GM23338 (cell line): ENCODE measurements at regions not wholly inside any gene's neighbourhood (a gene's known extent, or its start where the extent isn't known, plus 50 kb on each side); places are given as distances from the start of the nearest gene placed in this dataset.

Source experiments
- ATAC-seq: fragments of 200-7000 bp; cut with Tn5 transposase; 3 replicates; pipeline ENCODE4 v1.9.1; 2020
- DNase-seq: peaks from one replicate; pipeline ENCODE4 v3.0.0-alpha.2; 2015; ENCODE audit warnings: low spot score
- H2AFZ ChIP-seq: fragments of 200-600 bp; sonication (generic); 2 replicates; pipeline ENCODE4 v1.8.0; 2016; ENCODE audit warnings: antibody characterized with exemption, mild to moderate bottlenecking, moderate library complexity
- H3F3A ChIP-seq: fragments of 200-600 bp; sonication (generic); replicated peaks from 2 replicates; pipeline ENCODE4 v1.8.0; 2017; ENCODE audit warnings: antibody characterized with exemption, mixed run types, low read depth
- H3K27ac ChIP-seq: fragments of 200-600 bp; sonication (generic); 2 replicates; pipeline ENCODE4 v1.6.1; 2016; ENCODE audit warnings: low read depth
- H3K27me3 ChIP-seq: fragments of 200-600 bp; sonication (generic); 2 replicates; pipeline ENCODE4 v1.8.0; 2016; ENCODE audit warnings: mild to moderate bottlenecking, mixed run types, moderate library complexity; ENCODE audit not compliant: insufficient read depth
- H3K36me3 ChIP-seq: fragments of 200-600 bp; sonication (generic); 2 replicates; pipeline ENCODE4 v1.8.0; 2016; ENCODE audit warnings: mild to moderate bottlenecking; ENCODE audit not compliant: insufficient read depth
- H3K4me1 ChIP-seq: fragments of 200-600 bp; sonication (generic); 2 replicates; pipeline ENCODE4 v1.8.0; 2016; ENCODE audit warnings: mild to moderate bottlenecking, moderate library complexity; ENCODE audit not compliant: insufficient read depth
- H3K4me2 ChIP-seq: fragments of 200-600 bp; sonication (generic); 2 replicates; pipeline ENCODE4 v1.7.1; 2017; ENCODE audit warnings: mixed run types
- H3K4me3 ChIP-seq: fragments of 200-600 bp; sonication (generic); 2 replicates; pipeline ENCODE4 v1.6.1; 2016; ENCODE audit warnings: mixed run types
- H3K79me2 ChIP-seq: fragments of 200-600 bp; sonication (generic); replicated peaks from 2 replicates; pipeline ENCODE4 v1.8.0; 2017; ENCODE audit warnings: mild to moderate bottlenecking; ENCODE audit not compliant: insufficient read depth
- H3K9me2 ChIP-seq: fragments of 200-600 bp; sonication (generic); 2 replicates; pipeline ENCODE4 v1.8.0; 2017; ENCODE audit not compliant: insufficient read depth
- H4K20me1 ChIP-seq: fragments of 200-600 bp; sonication (generic); replicated peaks from 2 replicates; pipeline ENCODE4 v1.8.0; 2017; ENCODE audit warnings: mild to moderate bottlenecking; ENCODE audit not compliant: insufficient read depth
- H3K27ac Mint-ChIP-seq: 2 replicates; pipeline ENCODE4 v1.8.0; 2020; ENCODE audit warnings: inconsistent platforms, mild to moderate bottlenecking, moderate library complexity, mixed read lengths
- H3K27me3 Mint-ChIP-seq: 3 replicates; pipeline ENCODE4 v1.8.0; 2022; ENCODE audit warnings: low read depth, mild to moderate bottlenecking, moderate library complexity, mixed read lengths, inconsistent platforms; ENCODE audit not compliant: insufficient read depth, poor library complexity
- H3K36me3 Mint-ChIP-seq: 3 replicates; pipeline ENCODE4 v1.8.0; 2021; ENCODE audit warnings: low read depth, mild to moderate bottlenecking, inconsistent platforms, moderate library complexity, mixed read lengths
- H3K4me1 Mint-ChIP-seq: 3 replicates; pipeline ENCODE4 v1.8.0; 2020; ENCODE audit warnings: mild to moderate bottlenecking, inconsistent platforms, mixed read lengths
- H3K4me3 Mint-ChIP-seq: 3 replicates; pipeline ENCODE4 v1.8.0; 2021; ENCODE audit warnings: moderate library complexity, mild to moderate bottlenecking, inconsistent platforms, mixed read lengths
- H3K9me3 Mint-ChIP-seq: 3 replicates; pipeline ENCODE4 v1.8.0; 2020; ENCODE audit warnings: moderate library complexity, mild to moderate bottlenecking, inconsistent platforms, mixed read lengths
- CREB1 ChIP-seq: fragments of 250-450 bp; sonication (Bioruptor Pico); IDR thresholded peaks from 2 replicates; pipeline ENCODE4 v1.5.0; 2020; ENCODE audit warnings: low read depth, mild to moderate bottlenecking, moderate library complexity
- EZH2 ChIP-seq: fragments of 200-600 bp; sonication (generic); IDR thresholded peaks from one replicate; pipeline ENCODE4 v1.8.0; 2017; ENCODE audit warnings: antibody characterized with exemption, mild to moderate bottlenecking, low read depth; ENCODE audit not compliant: unreplicated experiment
- EZH2phosphoT487 ChIP-seq: fragments of 200-600 bp; sonication (generic); IDR thresholded peaks from one replicate; pipeline ENCODE4 v1.8.1; 2018; ENCODE audit warnings: antibody characterized with exemption; ENCODE audit not compliant: unreplicated experiment
- JUNB ChIP-seq: IDR thresholded peaks from one replicate; pipeline ENCODE4 v1.6.1; 2016; ENCODE audit warnings: antibody characterized with exemption; ENCODE audit not compliant: unreplicated experiment
- NANOG ChIP-seq: IDR thresholded peaks from 2 replicates; pipeline ENCODE4 v1.6.1; 2016; ENCODE audit warnings: antibody characterized with exemption, borderline replicate concordance
- POLR2AphosphoS5 ChIP-seq: IDR thresholded peaks from 2 replicates; pipeline ENCODE4 v1.6.1; 2016; ENCODE audit warnings: antibody characterized with exemption, low read depth
- STAT1 ChIP-seq: IDR thresholded peaks from one replicate; pipeline ENCODE4 v1.6.1; 2016; ENCODE audit warnings: antibody characterized with exemption; ENCODE audit not compliant: unreplicated experiment
- ZNF114 ChIP-seq: fragments of 250-450 bp; sonication (Bioruptor Pico); IDR thresholded peaks from 2 replicates; pipeline ENCODE4 v1.5.0; 2020; ENCODE audit warnings: mild to moderate bottlenecking, moderate library complexity
- ZNF331 ChIP-seq: fragments of 250-450 bp; sonication (Bioruptor Pico); IDR thresholded peaks from 2 replicates; pipeline ENCODE4 v1.5.0; 2020; ENCODE audit warnings: low read depth, mild to moderate bottlenecking, moderate library complexity
- TF ChIP-seq, protein P1 (sequence below): fragments of 250-450 bp; sonication (Bioruptor Pico); IDR thresholded peaks from 2 replicates; pipeline ENCODE4 v1.5.0; 2020; ENCODE audit warnings: mild to moderate bottlenecking, moderate library complexity
- TF ChIP-seq, protein P2 (sequence below): IDR thresholded peaks from 2 replicates; pipeline ENCODE4 v1.6.1; 2016; ENCODE audit warnings: antibody characterized with exemption
- TF ChIP-seq, protein P3 (sequence below): IDR thresholded peaks from one replicate; pipeline ENCODE4 v1.6.1; 2018; ENCODE audit warnings: antibody characterized with exemption; ENCODE audit not compliant: unreplicated experiment
- TF ChIP-seq, protein P4 (sequence below), 2 experiments: fragments of 200-600 bp in 1 of 2; sonication (generic) in 1 of 2; conservative IDR thresholded peaks; 2 replicates each; pipeline versions ENCODE4 v1.5.1 to v1.6.1; 2016 to 2017; ENCODE audit warnings: antibody characterized with exemption in 2 of 2, low read depth in 2 of 2, mild to moderate bottlenecking in 2 of 2, moderate library complexity in 1 of 2

DNA sequence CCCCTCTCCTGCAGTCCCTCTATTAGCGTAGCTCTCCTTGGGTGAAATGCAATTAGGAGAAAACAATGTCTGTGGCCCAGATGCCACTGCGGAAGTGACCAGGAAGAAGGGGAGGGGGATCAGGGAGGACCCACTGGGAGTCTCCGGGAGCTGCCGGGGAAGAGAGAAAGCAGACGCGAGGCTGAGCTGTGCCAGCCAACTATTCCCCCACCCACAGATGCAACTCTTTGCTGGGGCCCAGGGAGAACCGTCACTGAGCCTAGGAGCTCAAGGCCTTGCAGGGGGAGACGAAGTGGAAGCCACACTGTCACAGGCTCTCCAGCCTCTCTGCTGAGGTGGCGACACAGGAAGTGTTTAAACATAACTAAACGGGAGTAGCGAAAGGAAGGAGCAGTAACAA is 149.2 kb downstream of the BCOR start:
- no peak; the same call in 2 of the 3 replicates for ATAC-seq
- H3K27ac ChIP-seq, result no peak overlapping the region
- peak overlapping the region; percentile 52; the same call in 1 of the 2 replicates for H2AFZ ChIP-seq
- H3F3A ChIP-seq, result no peaks in the 10 kb centered on the region
- H3K79me2 ChIP-seq, result no peaks in the 10 kb centered on the region
- no peaks in the 10 kb centered on the region for H4K20me1 ChIP-seq
- H3K27me3 ChIP-seq, result no peaks in the 10 kb centered on the region
- H3K36me3 Mint-ChIP-seq, result no peaks in the 10 kb centered on the region
- peaks cover 12% of the 10 kb centered on the region for H3K4me1 Mint-ChIP-seq
- peaks cover 5% of the 10 kb centered on the region; the same call in 1 of the 3 replicates for H3K9me3 Mint-ChIP-seq
- no peak for DNase-seq
- H3K4me3 ChIP-seq, result no peak overlapping the region
- peaks cover 2% of the 10 kb centered on the region for H3K27me3 Mint-ChIP-seq
- no peak overlapping the region for H3K27ac Mint-ChIP-seq
- H3K9me2 ChIP-seq, result no peaks in the 10 kb centered on the region
- H3K4me3 Mint-ChIP-seq, result no peak overlapping the region
- no peaks in the 10 kb centered on the region for H3K36me3 ChIP-seq
- no peak overlapping the region for H3K4me2 ChIP-seq
- TF ChIP-seq EZH2phosphoT487 (no peak), CREB1 (CRISPR knock-in tag) (no peak), EZH2 (no peak), JUNB (no peak), STAT1 (no peak), ZNF331 (CRISPR knock-in tag) (no peak), ZNF114 (CRISPR knock-in tag) (no peak), NANOG (no peak), POLR2AphosphoS5 (no peak)
- TF ChIP-seq, protein P1, sequence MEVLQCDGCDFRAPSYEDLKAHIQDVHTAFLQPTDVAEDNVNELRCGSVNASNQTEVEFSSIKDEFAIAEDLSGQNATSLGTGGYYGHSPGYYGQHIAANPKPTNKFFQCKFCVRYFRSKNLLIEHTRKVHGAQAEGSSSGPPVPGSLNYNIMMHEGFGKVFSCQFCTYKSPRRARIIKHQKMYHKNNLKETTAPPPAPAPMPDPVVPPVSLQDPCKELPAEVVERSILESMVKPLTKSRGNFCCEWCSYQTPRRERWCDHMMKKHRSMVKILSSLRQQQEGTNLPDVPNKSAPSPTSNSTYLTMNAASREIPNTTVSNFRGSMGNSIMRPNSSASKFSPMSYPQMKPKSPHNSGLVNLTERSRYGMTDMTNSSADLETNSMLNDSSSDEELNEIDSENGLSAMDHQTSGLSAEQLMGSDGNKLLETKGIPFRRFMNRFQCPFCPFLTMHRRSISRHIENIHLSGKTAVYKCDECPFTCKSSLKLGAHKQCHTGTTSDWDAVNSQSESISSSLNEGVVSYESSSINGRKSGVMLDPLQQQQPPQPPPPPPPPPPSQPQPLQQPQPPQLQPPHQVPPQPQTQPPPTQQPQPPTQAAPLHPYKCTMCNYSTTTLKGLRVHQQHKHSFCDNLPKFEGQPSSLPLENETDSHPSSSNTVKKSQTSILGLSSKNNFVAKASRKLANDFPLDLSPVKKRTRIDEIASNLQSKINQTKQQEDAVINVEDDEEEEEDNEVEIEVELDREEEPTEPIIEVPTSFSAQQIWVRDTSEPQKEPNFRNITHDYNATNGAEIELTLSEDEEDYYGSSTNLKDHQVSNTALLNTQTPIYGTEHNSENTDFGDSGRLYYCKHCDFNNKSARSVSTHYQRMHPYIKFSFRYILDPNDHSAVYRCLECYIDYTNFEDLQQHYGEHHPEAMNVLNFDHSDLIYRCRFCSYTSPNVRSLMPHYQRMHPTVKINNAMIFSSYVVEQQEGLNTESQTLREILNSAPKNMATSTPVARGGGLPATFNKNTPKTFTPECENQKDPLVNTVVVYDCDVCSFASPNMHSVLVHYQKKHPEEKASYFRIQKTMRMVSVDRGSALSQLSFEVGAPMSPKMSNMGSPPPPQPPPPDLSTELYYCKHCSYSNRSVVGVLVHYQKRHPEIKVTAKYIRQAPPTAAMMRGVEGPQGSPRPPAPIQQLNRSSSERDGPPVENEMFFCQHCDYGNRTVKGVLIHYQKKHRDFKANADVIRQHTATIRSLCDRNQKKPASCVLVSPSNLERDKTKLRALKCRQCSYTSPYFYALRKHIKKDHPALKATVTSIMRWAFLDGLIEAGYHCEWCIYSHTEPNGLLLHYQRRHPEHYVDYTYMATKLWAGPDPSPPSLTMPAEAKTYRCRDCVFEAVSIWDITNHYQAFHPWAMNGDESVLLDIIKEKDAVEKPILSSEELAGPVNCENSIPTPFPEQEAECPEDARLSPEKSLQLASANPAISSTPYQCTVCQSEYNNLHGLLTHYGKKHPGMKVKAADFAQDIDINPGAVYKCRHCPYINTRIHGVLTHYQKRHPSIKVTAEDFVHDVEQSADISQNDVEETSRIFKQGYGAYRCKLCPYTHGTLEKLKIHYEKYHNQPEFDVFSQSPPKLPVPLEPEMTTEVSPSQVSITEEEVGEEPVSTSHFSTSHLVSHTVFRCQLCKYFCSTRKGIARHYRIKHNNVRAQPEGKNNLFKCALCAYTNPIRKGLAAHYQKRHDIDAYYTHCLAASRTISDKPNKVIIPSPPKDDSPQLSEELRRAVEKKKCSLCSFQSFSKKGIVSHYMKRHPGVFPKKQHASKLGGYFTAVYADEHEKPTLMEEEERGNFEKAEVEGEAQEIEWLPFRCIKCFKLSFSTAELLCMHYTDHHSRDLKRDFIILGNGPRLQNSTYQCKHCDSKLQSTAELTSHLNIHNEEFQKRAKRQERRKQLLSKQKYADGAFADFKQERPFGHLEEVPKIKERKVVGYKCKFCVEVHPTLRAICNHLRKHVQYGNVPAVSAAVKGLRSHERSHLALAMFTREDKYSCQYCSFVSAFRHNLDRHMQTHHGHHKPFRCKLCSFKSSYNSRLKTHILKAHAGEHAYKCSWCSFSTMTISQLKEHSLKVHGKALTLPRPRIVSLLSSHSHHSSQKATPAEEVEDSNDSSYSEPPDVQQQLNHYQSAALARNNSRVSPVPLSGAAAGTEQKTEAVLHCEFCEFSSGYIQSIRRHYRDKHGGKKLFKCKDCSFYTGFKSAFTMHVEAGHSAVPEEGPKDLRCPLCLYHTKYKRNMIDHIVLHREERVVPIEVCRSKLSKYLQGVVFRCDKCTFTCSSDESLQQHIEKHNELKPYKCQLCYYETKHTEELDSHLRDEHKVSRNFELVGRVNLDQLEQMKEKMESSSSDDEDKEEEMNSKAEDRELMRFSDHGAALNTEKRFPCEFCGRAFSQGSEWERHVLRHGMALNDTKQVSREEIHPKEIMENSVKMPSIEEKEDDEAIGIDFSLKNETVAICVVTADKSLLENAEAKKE, result no peak
- TF ChIP-seq, protein P2, sequence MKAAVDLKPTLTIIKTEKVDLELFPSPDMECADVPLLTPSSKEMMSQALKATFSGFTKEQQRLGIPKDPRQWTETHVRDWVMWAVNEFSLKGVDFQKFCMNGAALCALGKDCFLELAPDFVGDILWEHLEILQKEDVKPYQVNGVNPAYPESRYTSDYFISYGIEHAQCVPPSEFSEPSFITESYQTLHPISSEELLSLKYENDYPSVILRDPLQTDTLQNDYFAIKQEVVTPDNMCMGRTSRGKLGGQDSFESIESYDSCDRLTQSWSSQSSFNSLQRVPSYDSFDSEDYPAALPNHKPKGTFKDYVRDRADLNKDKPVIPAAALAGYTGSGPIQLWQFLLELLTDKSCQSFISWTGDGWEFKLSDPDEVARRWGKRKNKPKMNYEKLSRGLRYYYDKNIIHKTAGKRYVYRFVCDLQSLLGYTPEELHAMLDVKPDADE, result no peak
- TF ChIP-seq, protein P3, sequence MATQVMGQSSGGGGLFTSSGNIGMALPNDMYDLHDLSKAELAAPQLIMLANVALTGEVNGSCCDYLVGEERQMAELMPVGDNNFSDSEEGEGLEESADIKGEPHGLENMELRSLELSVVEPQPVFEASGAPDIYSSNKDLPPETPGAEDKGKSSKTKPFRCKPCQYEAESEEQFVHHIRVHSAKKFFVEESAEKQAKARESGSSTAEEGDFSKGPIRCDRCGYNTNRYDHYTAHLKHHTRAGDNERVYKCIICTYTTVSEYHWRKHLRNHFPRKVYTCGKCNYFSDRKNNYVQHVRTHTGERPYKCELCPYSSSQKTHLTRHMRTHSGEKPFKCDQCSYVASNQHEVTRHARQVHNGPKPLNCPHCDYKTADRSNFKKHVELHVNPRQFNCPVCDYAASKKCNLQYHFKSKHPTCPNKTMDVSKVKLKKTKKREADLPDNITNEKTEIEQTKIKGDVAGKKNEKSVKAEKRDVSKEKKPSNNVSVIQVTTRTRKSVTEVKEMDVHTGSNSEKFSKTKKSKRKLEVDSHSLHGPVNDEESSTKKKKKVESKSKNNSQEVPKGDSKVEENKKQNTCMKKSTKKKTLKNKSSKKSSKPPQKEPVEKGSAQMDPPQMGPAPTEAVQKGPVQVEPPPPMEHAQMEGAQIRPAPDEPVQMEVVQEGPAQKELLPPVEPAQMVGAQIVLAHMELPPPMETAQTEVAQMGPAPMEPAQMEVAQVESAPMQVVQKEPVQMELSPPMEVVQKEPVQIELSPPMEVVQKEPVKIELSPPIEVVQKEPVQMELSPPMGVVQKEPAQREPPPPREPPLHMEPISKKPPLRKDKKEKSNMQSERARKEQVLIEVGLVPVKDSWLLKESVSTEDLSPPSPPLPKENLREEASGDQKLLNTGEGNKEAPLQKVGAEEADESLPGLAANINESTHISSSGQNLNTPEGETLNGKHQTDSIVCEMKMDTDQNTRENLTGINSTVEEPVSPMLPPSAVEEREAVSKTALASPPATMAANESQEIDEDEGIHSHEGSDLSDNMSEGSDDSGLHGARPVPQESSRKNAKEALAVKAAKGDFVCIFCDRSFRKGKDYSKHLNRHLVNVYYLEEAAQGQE, result no peak
- TF ChIP-seq, protein P4, sequence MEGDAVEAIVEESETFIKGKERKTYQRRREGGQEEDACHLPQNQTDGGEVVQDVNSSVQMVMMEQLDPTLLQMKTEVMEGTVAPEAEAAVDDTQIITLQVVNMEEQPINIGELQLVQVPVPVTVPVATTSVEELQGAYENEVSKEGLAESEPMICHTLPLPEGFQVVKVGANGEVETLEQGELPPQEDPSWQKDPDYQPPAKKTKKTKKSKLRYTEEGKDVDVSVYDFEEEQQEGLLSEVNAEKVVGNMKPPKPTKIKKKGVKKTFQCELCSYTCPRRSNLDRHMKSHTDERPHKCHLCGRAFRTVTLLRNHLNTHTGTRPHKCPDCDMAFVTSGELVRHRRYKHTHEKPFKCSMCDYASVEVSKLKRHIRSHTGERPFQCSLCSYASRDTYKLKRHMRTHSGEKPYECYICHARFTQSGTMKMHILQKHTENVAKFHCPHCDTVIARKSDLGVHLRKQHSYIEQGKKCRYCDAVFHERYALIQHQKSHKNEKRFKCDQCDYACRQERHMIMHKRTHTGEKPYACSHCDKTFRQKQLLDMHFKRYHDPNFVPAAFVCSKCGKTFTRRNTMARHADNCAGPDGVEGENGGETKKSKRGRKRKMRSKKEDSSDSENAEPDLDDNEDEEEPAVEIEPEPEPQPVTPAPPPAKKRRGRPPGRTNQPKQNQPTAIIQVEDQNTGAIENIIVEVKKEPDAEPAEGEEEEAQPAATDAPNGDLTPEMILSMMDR (conservative IDR thresholded peaks at IDR 0.05; ENCODE audit: low read depth in 2 of 2), result no peak
- H3K4me1 ChIP-seq, result no peaks in the 10 kb centered on the region; the same call in 1 of the 2 replicates
